ENCODE measurements at regions not wholly inside any gene's neighbourhood (a gene's known extent, or its start where the extent isn't known, plus 50 kb on each side); places are given as distances from the start of the nearest gene placed in this dataset.

- ChIA-PET POLR2A (no interaction called here), CTCF (ENCODE audit: unreplicated experiment) (no interaction called here)
- H3K9me2 ChIP-seq (ENCODE audit: insufficient read depth, low read length): no peaks in the 10 kb centered on the region
- TF ChIP-seq CTCF (conservative IDR thresholded peaks at IDR 0.05; ENCODE audit: low read length) (peak; percentile 54), EZH2phosphoT487 (IDR thresholded peaks at IDR 0.05; ENCODE audit: borderline replicate concordance, low read depth, low read length) (no peak)
- intact Hi-C loops (cut with micrococcal nuclease; ENCODE audit: unreplicated experiment): no loop called here
- H2AFZ ChIP-seq (ENCODE audit: low read length): no peak overlapping the region
- no peak for DNase-seq (ENCODE audit: low spot score)
- no peaks in the 10 kb centered on the region for H3K36me3 ChIP-seq (ENCODE audit: insufficient read depth, low read length)
- no peaks in the 10 kb centered on the region for H3K79me2 ChIP-seq (ENCODE audit: insufficient read depth, low read depth, low read length)
- H3K4me2 ChIP-seq (ENCODE audit: low read length): no peak overlapping the region
- H4K20me1 ChIP-seq (ENCODE audit: insufficient read depth, low read length): no peaks in the 10 kb centered on the region
- no peaks in the 10 kb centered on the region for H3K9me3 ChIP-seq (ENCODE audit: low read length)
- no peak overlapping the region for H3K27ac ChIP-seq (ENCODE audit: low read depth, low read length, poor library complexity, severe bottlenecking)
- H3K4me1 ChIP-seq (ENCODE audit: insufficient read depth, low read length, poor library complexity, severe bottlenecking): no peaks in the 10 kb centered on the region
- H3K4me3 ChIP-seq (ENCODE audit: low read depth, low read length, poor library complexity, severe bottlenecking): no peak overlapping the region
- BruUV-seq (replicated peaks): no TSS peak
Measured at GRCh38 chr6:81075974-81076373, 676.5 kb downstream of the TENT5A start.

GRCh38 chr6:81073318-81073717, 679.2 kb downstream of the TENT5A start:
- H4K20me1 ChIP-seq (ENCODE audit: insufficient read depth, low read length): no peaks in the 10 kb centered on the region
- no peaks in the 10 kb centered on the region for H3K4me1 ChIP-seq (ENCODE audit: insufficient read depth, low read length, poor library complexity, severe bottlenecking)
- BruUV-seq (replicated peaks): no TSS peak
- intact Hi-C loops (cut with micrococcal nuclease; ENCODE audit: unreplicated experiment): no loop called here
- POLR2A ChIA-PET: no interaction called here
- no peaks in the 10 kb centered on the region for H3K9me3 ChIP-seq (ENCODE audit: low read length)
- no peak overlapping the region for H3K4me3 ChIP-seq (ENCODE audit: low read depth, low read length, poor library complexity, severe bottlenecking)
- TF ChIP-seq EZH2phosphoT487 (IDR thresholded peaks at IDR 0.05; ENCODE audit: borderline replicate concordance, low read depth, low read length): no peak
- TF ChIP-seq CTCF (conservative IDR thresholded peaks at IDR 0.05; ENCODE audit: low read length): no peak
- H2AFZ ChIP-seq (ENCODE audit: low read length): no peak overlapping the region
- no peaks in the 10 kb centered on the region for H3K79me2 ChIP-seq (ENCODE audit: insufficient read depth, low read depth, low read length)
- DNase-seq (ENCODE audit: low spot score): no peak
- CTCF ChIA-PET (ENCODE audit: unreplicated experiment): no interaction called here
- H3K4me2 ChIP-seq (ENCODE audit: low read length): no peak overlapping the region
- no peaks in the 10 kb centered on the region for H3K9me2 ChIP-seq (ENCODE audit: insufficient read depth, low read length)
- H3K36me3 ChIP-seq (ENCODE audit: insufficient read depth, low read length): no peaks in the 10 kb centered on the region
- H3K27ac ChIP-seq (ENCODE audit: low read depth, low read length, poor library complexity, severe bottlenecking): no peak overlapping the region

- ChIA-PET POLR2A (no interaction called here), CTCF (ENCODE audit: unreplicated experiment) (no interaction called here)
- no peaks in the 10 kb centered on the region for H3K79me2 ChIP-seq (ENCODE audit: insufficient read depth, low read depth, low read length)
- H3K4me1 ChIP-seq (ENCODE audit: insufficient read depth, low read length, poor library complexity, severe bottlenecking): no peaks in the 10 kb centered on the region
- intact Hi-C loops (cut with micrococcal nuclease; ENCODE audit: unreplicated experiment): no loop called here
- no peak overlapping the region for H2AFZ ChIP-seq (ENCODE audit: low read length)
- TF ChIP-seq EZH2phosphoT487 (IDR thresholded peaks at IDR 0.05; ENCODE audit: borderline replicate concordance, low read depth, low read length): no peak
- no peak for TF ChIP-seq CTCF (conservative IDR thresholded peaks at IDR 0.05; ENCODE audit: low read length)
- no peaks in the 10 kb centered on the region for H3K36me3 ChIP-seq (ENCODE audit: insufficient read depth, low read length)
- BruUV-seq (replicated peaks): no TSS peak
- no peak for DNase-seq (ENCODE audit: low spot score)
- no peak overlapping the region for H3K4me3 ChIP-seq (ENCODE audit: low read depth, low read length, poor library complexity, severe bottlenecking)
- no peaks in the 10 kb centered on the region for H3K9me3 ChIP-seq (ENCODE audit: low read length)
- no peaks in the 10 kb centered on the region for H3K9me2 ChIP-seq (ENCODE audit: insufficient read depth, low read length)
- H3K27ac ChIP-seq (ENCODE audit: low read depth, low read length, poor library complexity, severe bottlenecking): no peak overlapping the region
- no peaks in the 10 kb centered on the region for H4K20me1 ChIP-seq (ENCODE audit: insufficient read depth, low read length)
- H3K4me2 ChIP-seq (ENCODE audit: low read length): no peak overlapping the region
Measured at GRCh38 chr6:81071121-81071520, 681.4 kb downstream of the TENT5A start.
